ENCODE measurements at regions not wholly inside any gene's neighbourhood (a gene's known extent, or its start where the extent isn't known, plus 50 kb on each side); places are given as distances from the start of the nearest gene placed in this dataset.

DNA sequence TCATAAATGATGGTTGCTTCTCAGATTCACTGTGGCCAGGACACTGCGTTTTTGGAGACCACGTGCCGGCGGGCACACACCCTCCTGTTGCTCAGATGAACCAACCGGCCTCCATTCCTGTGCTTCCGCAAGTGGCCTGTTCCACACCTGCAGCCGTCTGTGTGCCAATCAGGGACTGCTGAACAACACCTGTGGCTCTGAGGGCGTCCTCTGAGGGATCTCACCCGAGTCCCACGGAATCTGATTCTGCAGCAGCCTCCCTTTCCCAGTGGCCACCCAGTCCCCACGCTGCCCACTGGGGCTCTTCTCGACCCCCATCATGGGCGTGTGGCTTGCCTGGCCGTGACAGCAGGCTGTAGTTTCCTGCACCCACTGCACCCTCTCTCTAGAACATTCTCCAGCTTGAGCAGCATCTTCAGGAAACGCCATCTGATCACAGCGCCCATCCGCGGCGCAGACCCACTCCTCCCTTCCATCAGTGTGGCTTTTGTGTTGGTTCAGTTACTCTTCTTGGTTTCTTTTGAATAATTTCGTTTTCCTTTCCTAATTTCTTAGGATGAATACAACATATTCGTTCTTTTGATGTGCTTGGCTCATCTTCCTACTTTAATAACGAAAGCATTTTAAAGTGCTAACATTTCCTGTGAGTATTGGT is 65.1 kb upstream of the SLC22A11 start:
- ChIA-PET CTCF (interaction anchor here (1.0 to 1.4 kb wide), 3 partner anchors 17 to 161 kb away, joined by 3 to 5 read pairs (median 3); no protein-coding TSS in a partner anchor), POLR2A (no interaction called here)
- no peak overlapping the region for H3K4me3 ChIP-seq (ENCODE audit: low read depth, low read length)
- DNase-seq (ENCODE audit: low read depth, low spot score), result no peak
- TF ChIP-seq CTCF (IDR thresholded peaks at IDR 0.05; ENCODE audit: insufficient read depth, low read length, missing control alignments), result no peak

GRCh38 chr11:64492561-64492960 is 63.2 kb upstream of the SLC22A11 start:
- DNase-seq (ENCODE audit: low read depth, low spot score), result no peak
- ChIA-PET CTCF (interaction anchor here (0.7 kb wide), 1 partner anchor 57 kb away, joined by 3 read pairs; no protein-coding TSS in a partner anchor), POLR2A (no interaction called here)
- no peak for TF ChIP-seq CTCF (IDR thresholded peaks at IDR 0.05; ENCODE audit: insufficient read depth, low read length, missing control alignments)
- no peak overlapping the region for H3K4me3 ChIP-seq (ENCODE audit: low read depth, low read length)

GRCh38 chr11:64498136-64498535 is 57.6 kb upstream of the SLC22A11 start:
- ChIA-PET CTCF (interaction anchor here (1.3 kb wide), 1 partner anchor 47 kb away, joined by 3 read pairs; no protein-coding TSS in a partner anchor), POLR2A (no interaction called here)
- H3K4me3 ChIP-seq (ENCODE audit: low read depth, low read length), result no peak overlapping the region
- TF ChIP-seq CTCF (IDR thresholded peaks at IDR 0.05; ENCODE audit: insufficient read depth, low read length, missing control alignments), result no peak
- DNase-seq (ENCODE audit: low read depth, low spot score), result no peak

DNA sequence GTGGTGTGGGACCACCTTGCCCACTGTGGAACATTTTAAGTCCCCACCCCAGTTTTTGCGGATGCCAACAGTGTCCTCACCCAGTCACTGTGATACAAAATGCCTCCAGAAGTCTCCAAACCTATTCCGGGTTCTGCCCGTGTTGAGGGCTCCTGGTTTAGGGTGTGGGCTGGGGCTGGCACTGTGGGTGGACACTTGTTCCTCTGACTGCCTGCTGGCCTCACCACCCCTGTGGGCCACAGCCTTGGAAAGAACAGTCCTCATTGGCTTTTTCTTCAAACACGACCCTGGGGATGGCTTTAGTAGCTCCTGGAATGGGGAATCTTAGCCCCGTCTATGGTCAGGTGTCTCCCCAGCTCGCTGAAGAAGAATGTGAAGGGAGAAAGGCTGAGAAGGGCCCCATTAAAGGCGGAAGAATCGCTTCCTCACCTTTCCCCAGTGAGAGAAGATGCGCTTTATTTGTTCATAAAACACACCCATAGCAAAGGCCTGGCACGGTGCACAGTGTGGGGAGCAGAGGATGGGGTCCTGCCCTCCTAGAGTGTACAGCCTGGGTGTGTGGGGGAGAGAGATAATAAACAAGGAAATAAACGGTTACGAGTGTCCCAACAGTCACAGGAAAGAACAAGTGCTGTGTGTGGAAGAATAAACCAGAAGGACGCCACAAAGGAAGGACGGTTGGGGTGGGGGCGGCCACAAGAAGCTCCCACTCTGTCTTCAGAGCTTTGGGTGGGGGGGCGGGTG is 56.3 kb upstream of the SLC22A11 start:
- no peak for TF ChIP-seq CTCF (IDR thresholded peaks at IDR 0.05; ENCODE audit: insufficient read depth, low read length, missing control alignments)
- DNase-seq (ENCODE audit: low read depth, low spot score), result no peak
- CTCF ChIA-PET, result interaction anchor here (1.3 kb wide), 1 partner anchor 48 kb away, joined by 3 read pairs; no protein-coding TSS in a partner anchor
- POLR2A ChIA-PET, result no interaction called here
- no peak overlapping the region for H3K4me3 ChIP-seq (ENCODE audit: low read depth, low read length)

DNA sequence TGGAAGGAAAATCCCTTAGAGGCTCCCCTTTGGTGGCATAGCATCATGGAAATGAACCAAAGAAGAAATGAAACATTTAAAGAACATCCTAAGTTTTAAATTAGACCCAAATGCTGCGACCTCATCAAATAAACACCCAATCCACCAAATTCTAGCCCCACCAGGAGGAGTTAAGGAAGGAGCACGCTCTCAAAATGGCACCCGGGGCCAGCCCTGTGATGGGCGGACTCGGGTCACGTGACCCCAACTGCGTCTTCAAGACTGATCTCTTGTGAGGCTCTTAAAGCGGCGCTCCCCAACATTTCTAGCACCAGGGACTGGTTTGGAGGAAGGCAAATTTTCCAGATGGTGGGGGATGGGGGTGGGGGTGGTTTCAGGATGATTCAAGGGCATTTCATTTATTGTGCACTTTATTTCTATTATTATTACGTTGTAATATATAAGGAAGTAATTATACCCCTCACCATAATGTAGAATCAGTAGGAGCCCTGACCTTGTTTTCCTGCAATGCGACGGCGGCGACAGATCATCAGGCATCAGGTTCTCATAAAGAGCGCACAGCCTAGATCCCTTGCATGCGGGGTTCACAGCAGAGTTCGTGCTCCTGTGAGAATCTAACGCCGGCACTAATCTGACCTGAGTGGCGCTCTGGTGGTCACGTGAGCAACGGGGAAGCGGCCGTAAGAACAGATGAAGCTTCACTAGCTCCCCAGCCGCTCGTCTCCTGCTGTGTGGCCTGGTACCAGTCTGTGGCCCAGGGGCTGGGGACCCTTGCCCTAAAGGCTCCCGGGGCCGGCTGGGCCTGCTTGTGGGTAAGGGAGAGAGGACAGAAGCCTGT is 55.3 kb upstream of the SLC22A11 start:
- no peak for TF ChIP-seq CTCF (IDR thresholded peaks at IDR 0.05; ENCODE audit: insufficient read depth, low read length, missing control alignments)
- POLR2A ChIA-PET, result no interaction called here
- CTCF ChIA-PET, result no interaction called here
- no peak overlapping the region for H3K4me3 ChIP-seq (ENCODE audit: low read depth, low read length)
- no peak for DNase-seq (ENCODE audit: low read depth, low spot score)

All from AG04449 (cell line).